HEK293T (cell line): ENCODE measurements at regions not wholly inside any gene's neighbourhood (a gene's known extent, or its start where the extent isn't known, plus 50 kb on each side); places are given as distances from the start of the nearest gene placed in this dataset.

Source experiments
- ARNT ChIP-seq: fragments of 450-650 bp; IDR thresholded peaks from 2 replicates; pipeline ENCODE4 v1.6.1; 2017; ENCODE audit warnings: mild to moderate bottlenecking
- CTBP1 ChIP-seq: fragments of 450-650 bp; IDR thresholded peaks from 2 replicates; pipeline ENCODE4 v1.6.1; 2016; ENCODE audit warnings: borderline replicate concordance
- FOXA1 ChIP-seq: fragments of 450-650 bp; IDR thresholded peaks from 2 replicates; pipeline ENCODE4 v1.6.1; 2016; ENCODE audit warnings: mild to moderate bottlenecking
- L3MBTL2 ChIP-seq: fragments of 450-650 bp; conservative IDR thresholded peaks from 2 replicates; pipeline ENCODE4 v1.6.1; 2016; ENCODE audit warnings: mild to moderate bottlenecking
- NFRKB ChIP-seq: fragments of 450-650 bp; IDR thresholded peaks from 2 replicates; pipeline ENCODE4 v1.6.1; 2016; ENCODE audit warnings: mild to moderate bottlenecking, moderate library complexity

DNA sequence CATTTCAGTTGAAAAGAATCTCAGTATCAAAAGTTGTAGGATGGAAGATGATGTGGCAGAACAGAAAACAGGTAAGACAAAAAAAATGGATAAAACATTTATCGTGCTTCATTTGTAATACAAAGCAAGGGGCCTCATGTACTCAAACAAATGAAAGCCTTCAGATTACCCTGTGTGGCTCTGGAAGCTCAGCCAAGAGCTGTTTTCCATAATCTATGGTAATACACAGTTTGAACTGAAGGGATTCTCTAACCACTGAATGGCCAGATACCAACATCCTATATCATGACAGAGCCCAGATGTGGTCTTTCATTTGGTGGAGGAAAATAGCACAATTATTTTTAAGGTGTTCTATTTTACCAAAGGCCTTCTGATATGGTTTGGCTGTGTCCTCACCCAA, 272.1 kb upstream of the RND3 start:
- TF ChIP-seq NFRKB (no peak), FOXA1 (no peak), L3MBTL2 (no peak), CTBP1 (no peak), ARNT (no peak)
